Right lobe of liver (tissue), 6 donors: ENCODE measurements at regions not wholly inside any gene's neighbourhood (a gene's known extent, or its start where the extent isn't known, plus 50 kb on each side); places are given as distances from the start of the nearest gene placed in this dataset.

Experiments
- ATAC-seq, 4 donors: fragments of 200-7000 bp; cut with Tn5 transposase; one replicate each; pipeline ENCODE4 v1.9.1; 2020; ENCODE audit warnings: mild to moderate bottlenecking in 4 of 4, moderate library complexity in 4 of 4
- DNase-seq, 3 donors: peaks; one replicate each; pipeline ENCODE4 v3.0.0-alpha.2; 2020
- H3K27ac ChIP-seq, 3 donors: fragments of 200-600 bp; one replicate each; pipeline ENCODE4 v1.8.0; 2022
- H3K27me3 ChIP-seq, 2 donors: fragments of 200-600 bp; one replicate each; pipeline ENCODE4 v1.8.0; 2022
- H3K36me3 ChIP-seq, 4 donors: fragments of 200-600 bp; sonication (generic) in 1 of 4; one replicate each; pipeline versions ENCODE4 v1.5.1 to v1.8.0; 2017 to 2022; ENCODE audit warnings: control low read depth in 1 of 4
- H3K4me1 ChIP-seq, 4 donors: fragments of 200-600 bp; sonication (generic) in 1 of 4; one replicate each; pipeline versions ENCODE4 v1.5.1 to v1.8.0; 2017 to 2022; ENCODE audit warnings: control low read depth in 1 of 4
- H3K4me3 ChIP-seq, 3 donors: fragments of 200-600 bp; one replicate each; pipeline ENCODE4 v1.8.0; 2022
- H3K9me3 ChIP-seq, 4 donors: fragments of 200-600 bp; sonication (generic) in 1 of 4; one replicate each; pipeline versions ENCODE4 v1.5.1 to v1.8.0; 2017 to 2022; ENCODE audit warnings: control low read depth in 1 of 4
- POLR2A ChIP-seq: fragments of 450-650 bp; IDR thresholded peaks from one replicate; pipeline ENCODE4 v1.6.1; 2017; ENCODE audit warnings: antibody characterized with exemption, mild to moderate bottlenecking
- WGBS: methylation state at CpG from one replicate; pipeline ENCODE4 v1.1.6; 2018; ENCODE audit warnings: low coverage, low lambda C conversion rate; ENCODE audit not compliant: insufficient coverage; ENCODE audit errors: missing lambda C conversion rate; 5-methylcytosine and 5-hydroxymethylcytosine counted together
- intact Hi-C, 2 donors: fragments of 100-400 bp; cut with DNase I; formaldehyde crosslinking; loops; one replicate each; pipeline versions ENCODE4 v1.11.2 to v1.14.1; 2022
- TF ChIP-seq, protein P1 (sequence below), 4 donors: fragments of 200-600 bp in 3 of 4; fragments of 450-650 bp in 1 of 4; IDR thresholded peaks; one replicate each; pipeline versions ENCODE4 v1.5.1 to v1.8.0; 2016 to 2022; ENCODE audit warnings: antibody characterized with exemption in 4 of 4, mild to moderate bottlenecking in 2 of 4
- donor health status: DM: no; HTN: yes; CAD: no.
- donor health status: DM: no; HTN: no; CAD: no.
- donor health status: DM: no; HTN: no; CAD: no.
- donor health status: DM: no; HTN: yes; CAD: no.
- donor health status: DM: no; HTN: yes; CAD: no.

DNA sequence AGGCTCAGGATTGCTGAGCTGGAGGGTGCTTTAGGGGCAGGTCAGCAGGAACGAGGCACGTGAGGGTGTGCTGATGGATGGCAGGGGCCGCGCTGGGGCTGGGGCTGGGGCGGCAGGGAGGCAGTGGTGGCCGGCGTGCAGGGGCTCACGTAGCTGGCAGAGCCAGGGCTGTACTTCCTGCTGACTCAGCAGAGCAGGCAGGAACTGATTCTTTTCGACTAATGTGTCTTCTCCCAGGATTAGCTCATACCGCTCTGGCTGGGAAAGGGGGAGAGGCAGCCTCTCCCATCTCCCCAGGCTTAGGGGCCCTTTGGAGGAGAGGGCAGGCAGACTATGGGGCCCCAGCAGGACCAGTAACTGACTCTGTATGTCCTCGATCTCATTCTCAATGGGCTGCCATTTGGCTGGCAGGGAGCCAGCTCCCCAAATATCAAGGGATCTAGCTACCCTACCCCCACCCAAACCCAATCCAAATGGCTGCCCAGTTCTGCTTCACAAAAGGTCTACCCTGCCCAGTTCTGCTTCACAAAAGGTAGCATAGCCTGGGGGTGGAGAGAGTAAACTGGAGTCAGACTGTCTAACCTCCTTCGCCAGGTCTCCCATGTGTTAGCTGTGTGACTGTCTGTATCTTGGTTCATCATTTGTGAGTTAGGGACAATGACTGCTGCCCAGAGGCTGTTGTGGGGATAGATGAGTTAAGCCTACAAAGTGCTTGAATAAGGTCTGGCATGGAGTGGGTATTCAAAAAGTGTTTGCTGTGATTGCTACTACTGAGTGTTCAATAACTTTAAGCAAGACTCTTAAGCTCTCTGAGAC, 100.1 kb upstream of the SLC2A1 start:
- ATAC-seq (peak; percentile 14 to 85 (median 59)), DNase-seq (peak in 1 of 3 donors; percentile 75)
- intact Hi-C loops, result no loop called here

DNA sequence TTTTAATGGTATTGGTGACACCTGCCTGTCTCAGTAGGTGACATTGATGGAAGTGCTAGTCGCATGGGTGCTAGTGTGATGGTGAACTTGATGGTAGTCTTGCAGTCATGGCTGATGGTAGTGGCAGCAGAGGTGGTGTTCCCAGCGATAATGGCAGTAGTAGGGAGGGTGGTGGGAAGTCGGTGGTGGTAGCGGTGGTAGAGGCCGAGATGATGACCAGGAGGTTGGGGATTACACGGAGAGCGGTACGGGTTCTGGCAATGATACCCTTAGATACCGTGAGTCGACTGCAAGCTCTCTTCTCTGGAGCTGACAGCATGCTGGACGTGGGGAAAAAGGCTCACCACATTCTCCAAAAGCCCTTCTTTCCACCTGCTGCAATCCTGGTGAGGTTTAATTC, 99.4 kb upstream of the SLC2A1 start:
- H3K36me3 ChIP-seq, result no peaks in the 10 kb centered on the region
- no peaks in the 10 kb centered on the region for H3K27me3 ChIP-seq
- ATAC-seq (no peak), DNase-seq (no peak)
- TF ChIP-seq, protein P1, sequence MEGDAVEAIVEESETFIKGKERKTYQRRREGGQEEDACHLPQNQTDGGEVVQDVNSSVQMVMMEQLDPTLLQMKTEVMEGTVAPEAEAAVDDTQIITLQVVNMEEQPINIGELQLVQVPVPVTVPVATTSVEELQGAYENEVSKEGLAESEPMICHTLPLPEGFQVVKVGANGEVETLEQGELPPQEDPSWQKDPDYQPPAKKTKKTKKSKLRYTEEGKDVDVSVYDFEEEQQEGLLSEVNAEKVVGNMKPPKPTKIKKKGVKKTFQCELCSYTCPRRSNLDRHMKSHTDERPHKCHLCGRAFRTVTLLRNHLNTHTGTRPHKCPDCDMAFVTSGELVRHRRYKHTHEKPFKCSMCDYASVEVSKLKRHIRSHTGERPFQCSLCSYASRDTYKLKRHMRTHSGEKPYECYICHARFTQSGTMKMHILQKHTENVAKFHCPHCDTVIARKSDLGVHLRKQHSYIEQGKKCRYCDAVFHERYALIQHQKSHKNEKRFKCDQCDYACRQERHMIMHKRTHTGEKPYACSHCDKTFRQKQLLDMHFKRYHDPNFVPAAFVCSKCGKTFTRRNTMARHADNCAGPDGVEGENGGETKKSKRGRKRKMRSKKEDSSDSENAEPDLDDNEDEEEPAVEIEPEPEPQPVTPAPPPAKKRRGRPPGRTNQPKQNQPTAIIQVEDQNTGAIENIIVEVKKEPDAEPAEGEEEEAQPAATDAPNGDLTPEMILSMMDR (IDR thresholded peaks at IDR 0.05), result no peak
- no peak for TF ChIP-seq POLR2A
- 86% methylated on average over 6 of the region's 11 CpGs for whole genome bisulfite sequencing
- H3K4me1 ChIP-seq, result no peaks in the 10 kb centered on the region
- H3K4me3 ChIP-seq, result no peak overlapping the region
- intact Hi-C loops, result no loop called here
- H3K9me3 ChIP-seq, result no peaks in the 10 kb centered on the region
- no peak overlapping the region for H3K27ac ChIP-seq

More for the DNA sequence above, 100.1 kb upstream of the SLC2A1 start:
- no peaks in the 10 kb centered on the region for H3K4me1 ChIP-seq
- H3K27ac ChIP-seq, result no peak overlapping the region
- H3K4me3 ChIP-seq, result no peak overlapping the region
- H3K27me3 ChIP-seq, result no peaks in the 10 kb centered on the region
- H3K9me3 ChIP-seq, result no peaks in the 10 kb centered on the region
- TF ChIP-seq POLR2A, result no peak
- TF ChIP-seq, protein P1 (IDR thresholded peaks at IDR 0.05), result no peak
- WGBS, result 41% methylated on average over 3 of the region's 12 CpGs
- no peaks in the 10 kb centered on the region for H3K36me3 ChIP-seq

DNA sequence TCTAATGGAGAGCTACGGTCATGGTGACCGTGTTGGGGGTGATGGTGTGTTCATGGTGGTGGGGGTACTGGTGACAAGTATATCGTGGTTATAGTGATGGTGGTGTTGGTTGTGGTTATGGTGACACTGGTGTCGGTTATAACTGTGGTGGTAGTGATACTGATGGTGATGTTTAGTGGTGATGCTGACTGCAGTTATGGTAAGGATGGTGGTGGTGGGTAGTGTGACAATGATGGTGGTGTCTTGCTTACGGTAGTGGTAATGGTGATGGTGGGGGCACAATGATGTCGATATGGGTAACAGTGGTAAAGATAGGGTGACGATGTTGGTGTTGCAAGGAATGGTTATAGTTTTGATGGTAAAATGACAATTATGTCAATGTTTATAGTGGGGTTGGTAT, 98.9 kb upstream of the SLC2A1 start:
- no peak for DNase-seq
- Histone ChIP-seq H3K4me1 (no peaks in the 10 kb centered on the region), H3K9me3 (no peaks in the 10 kb centered on the region), H3K36me3 (no peaks in the 10 kb centered on the region), H3K27ac (no peak overlapping the region), H3K4me3 (no peak overlapping the region), H3K27me3 (no peaks in the 10 kb centered on the region)
- TF ChIP-seq, protein P1 (IDR thresholded peaks at IDR 0.05), result no peak
- 84% methylated on average over 7 of the region's 7 CpGs for WGBS
- no peak for ATAC-seq
- intact Hi-C loops, result no loop called here

DNA sequence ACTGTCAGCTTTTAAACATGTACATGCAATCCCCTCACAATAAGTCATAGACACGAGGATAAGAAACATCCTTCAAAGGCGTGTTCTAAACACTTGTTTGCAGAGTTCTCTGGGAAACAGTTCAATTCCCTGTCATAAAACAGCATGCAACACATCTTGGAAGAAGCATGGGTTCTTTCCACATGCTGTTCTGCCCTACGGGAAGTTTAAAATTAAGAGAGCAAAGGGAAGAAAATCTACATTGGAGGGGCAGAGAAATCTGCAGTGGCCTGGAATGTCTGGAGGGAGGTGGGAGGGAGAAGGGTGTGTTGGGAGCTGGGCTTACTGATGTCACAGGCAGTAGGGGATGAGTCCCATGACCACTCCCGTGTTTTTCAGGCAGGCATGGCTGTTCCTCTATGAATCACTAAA, 98.3 kb upstream of the SLC2A1 start:
- H3K9me3 ChIP-seq, result no peaks in the 10 kb centered on the region
- H3K4me3 ChIP-seq, result no peak overlapping the region
- H3K27ac ChIP-seq, result no peak overlapping the region
- 53% methylated on average over 4 of the region's 4 CpGs for WGBS
- H3K27me3 ChIP-seq, result no peaks in the 10 kb centered on the region
- intact Hi-C loops, result no loop called here
- no peak for ATAC-seq
- no peak for TF ChIP-seq POLR2A
- TF ChIP-seq, protein P1 (IDR thresholded peaks at IDR 0.05), result no peak
- no peaks in the 10 kb centered on the region for H3K4me1 ChIP-seq
- DNase-seq, result no peak
- no peaks in the 10 kb centered on the region for H3K36me3 ChIP-seq
